Spleen (tissue), 11 donors: ENCODE measurements at regions not wholly inside any gene's neighbourhood (a gene's known extent, or its start where the extent isn't known, plus 50 kb on each side); places are given as distances from the start of the nearest gene placed in this dataset.

Source experiments
- DNase-seq: peaks from one replicate; pipeline ENCODE4 v3.0.0-alpha.2; 2020
- H3K27ac ChIP-seq, 8 donors: fragments of 200-600 bp; sonication (generic) in 7 of 8; 1 replicate in 4 of 8; 2 replicates in 4 of 8; pipeline versions ENCODE4 v1.5.0 to v1.8.0; 2016 to 2021; ENCODE audit warnings: inconsistent platforms in 4 of 8, mild to moderate bottlenecking in 4 of 8, moderate library complexity in 1 of 8
- H3K27me3 ChIP-seq, 7 donors: fragments of 200-600 bp; sonication (generic) in 6 of 7; replicated peaks in 1 of 7; 1 replicate in 4 of 7; 2 replicates in 3 of 7; pipeline versions ENCODE4 v1.5.0 to v1.8.0; 2016 to 2021; ENCODE audit warnings: inconsistent platforms in 3 of 7, mild to moderate bottlenecking in 1 of 7
- H3K36me3 ChIP-seq, 6 donors: fragments of 200-600 bp; sonication (generic) in 5 of 6; 1 replicate in 4 of 6; 2 replicates in 2 of 6; pipeline versions ENCODE4 v1.5.0 to v1.8.0; 2016 to 2021; ENCODE audit warnings: inconsistent platforms in 2 of 6
- H3K4me1 ChIP-seq, 6 donors: fragments of 200-600 bp; sonication (generic) in 5 of 6; 1 replicate in 3 of 6; 2 replicates in 3 of 6; pipeline versions ENCODE4 v1.5.0 to v1.8.0; 2016 to 2021; ENCODE audit warnings: inconsistent platforms in 3 of 6
- H3K4me3 ChIP-seq, 8 donors: fragments of 200-600 bp; sonication (generic) in 7 of 8; 1 replicate in 4 of 8; 2 replicates in 4 of 8; pipeline versions ENCODE4 v1.5.0 to v1.8.0; 2016 to 2021; ENCODE audit warnings: inconsistent platforms in 4 of 8, mild to moderate bottlenecking in 4 of 8, moderate library complexity in 2 of 8
- H3K9me3 ChIP-seq, 8 donors: fragments of 200-600 bp; sonication (generic) in 7 of 8; 1 replicate in 4 of 8; 2 replicates in 4 of 8; pipeline versions ENCODE4 v1.5.0 to v1.8.0; 2016 to 2021; ENCODE audit warnings: inconsistent platforms in 4 of 8
- POLR2A ChIP-seq, 3 donors: fragments of 450-650 bp; IDR thresholded peaks; one replicate each; pipeline ENCODE4 v1.5.1; 2017; ENCODE audit warnings: antibody characterized with exemption in 3 of 3, mild to moderate bottlenecking in 1 of 3
- POLR2AphosphoS5 ChIP-seq, 3 donors: sonication (generic); formaldehyde crosslinking; IDR thresholded peaks; one replicate each; pipeline ENCODE4 v1.5.1; 2017; ENCODE audit warnings: antibody characterized with exemption in 3 of 3
- WGBS, 5 donors: extraction: QIAGEN DNeasy Blood & Tissue Kit in 3 of 5; methylation state at CpG; one replicate each; pipeline versions ENCODE4 v1.1.5 to v1.1.7; 2013 to 2018; 5-methylcytosine and 5-hydroxymethylcytosine counted together
- intact Hi-C: fragments of 100-400 bp; cut with DNase I; formaldehyde crosslinking; loops from one replicate; pipeline ENCODE4 v1.15.0; 2023; ENCODE audit warnings: low total_unique reads
- TF ChIP-seq, protein P1 (sequence below), 11 experiments: fragments of 200-600 bp in 7 of 11; fragments of 450-650 bp in 4 of 11; sonication (generic) in 4 of 11; IDR thresholded peaks in 8 of 11; conservative IDR thresholded peaks in 3 of 11; 1 replicate in 7 of 11; 2 replicates in 4 of 11; pipeline versions ENCODE4 v1.4.0 to v1.8.0; 2016 to 2021; ENCODE audit warnings: antibody characterized with exemption in 11 of 11, inconsistent platforms in 4 of 11, mild to moderate bottlenecking in 1 of 11
- donor health status: healthy with polysubstance abuse.
- donor health status: DM: no; HTN: no; CAD: no; lungs with moderate emphysema.
- donor health status: DM: no; HTN: no; CAD: no.
- donor health status: Bipolar disorder and iron deficiency.
- donor health status: healthy.
- donor health status: DM: no; HTN: no; CAD: no.
- donor health status: DM: yes; HTN: yes; CAD: no.

DNA sequence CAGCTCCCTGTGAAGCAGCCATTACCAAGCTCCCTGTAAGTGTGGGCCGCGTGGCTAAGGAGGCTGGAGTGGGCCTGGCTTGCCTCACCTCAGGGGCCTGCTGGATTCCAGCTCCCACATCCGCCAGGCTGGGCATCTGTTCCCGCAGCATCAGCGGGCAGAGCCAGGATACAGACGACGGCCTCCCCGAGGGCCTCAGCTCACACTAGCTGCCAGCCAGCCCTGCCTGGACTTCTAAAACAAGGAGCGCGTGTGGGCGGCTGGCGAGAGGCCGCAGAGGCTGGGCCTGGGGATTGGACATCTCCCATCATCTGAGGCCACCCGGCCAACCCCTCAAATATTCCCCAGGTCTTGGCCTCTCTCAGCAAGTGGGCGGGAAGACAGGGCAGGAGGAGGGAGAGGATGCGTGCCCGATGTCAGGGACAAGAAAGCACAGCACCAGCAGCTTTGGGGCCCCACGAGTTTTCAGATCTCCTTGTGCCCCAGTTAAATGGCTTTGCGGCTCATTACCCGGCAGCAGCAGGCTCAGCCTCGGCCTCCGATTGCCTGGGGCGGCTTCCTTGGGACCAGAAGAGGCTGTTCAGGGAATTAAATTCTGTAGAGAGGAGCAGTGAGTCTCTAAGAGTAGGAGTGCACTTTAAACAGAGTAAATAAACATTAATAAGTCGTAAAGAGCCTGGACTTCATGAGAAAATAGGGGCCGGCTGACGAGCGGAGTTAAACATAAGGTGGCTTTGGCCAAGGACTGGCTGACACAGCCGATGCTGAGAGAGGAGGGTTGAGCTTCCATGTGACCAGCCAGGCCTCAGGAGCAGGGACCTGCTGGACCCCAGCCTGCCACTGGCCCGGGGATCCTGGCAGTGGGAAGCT lies 208.9 kb upstream of the C1orf174 start:
- Histone ChIP-seq H3K4me1 (no peaks in the 10 kb centered on the region), H3K27ac (no peak overlapping the region), H3K4me3 (no peak overlapping the region), H3K36me3 (no peaks in the 10 kb centered on the region), H3K9me3 (peaks cover 0 to 22% (median 10%) of the 10 kb centered on the region in 8 donors), H3K27me3 (peaks cover 0 to 10% (median 0%) of the 10 kb centered on the region in 7 donors)
- TF ChIP-seq POLR2AphosphoS5 (IDR thresholded peaks at IDR 0.05) (no peak), POLR2A (IDR thresholded peaks at IDR 0.05) (no peak)
- TF ChIP-seq, protein P1, sequence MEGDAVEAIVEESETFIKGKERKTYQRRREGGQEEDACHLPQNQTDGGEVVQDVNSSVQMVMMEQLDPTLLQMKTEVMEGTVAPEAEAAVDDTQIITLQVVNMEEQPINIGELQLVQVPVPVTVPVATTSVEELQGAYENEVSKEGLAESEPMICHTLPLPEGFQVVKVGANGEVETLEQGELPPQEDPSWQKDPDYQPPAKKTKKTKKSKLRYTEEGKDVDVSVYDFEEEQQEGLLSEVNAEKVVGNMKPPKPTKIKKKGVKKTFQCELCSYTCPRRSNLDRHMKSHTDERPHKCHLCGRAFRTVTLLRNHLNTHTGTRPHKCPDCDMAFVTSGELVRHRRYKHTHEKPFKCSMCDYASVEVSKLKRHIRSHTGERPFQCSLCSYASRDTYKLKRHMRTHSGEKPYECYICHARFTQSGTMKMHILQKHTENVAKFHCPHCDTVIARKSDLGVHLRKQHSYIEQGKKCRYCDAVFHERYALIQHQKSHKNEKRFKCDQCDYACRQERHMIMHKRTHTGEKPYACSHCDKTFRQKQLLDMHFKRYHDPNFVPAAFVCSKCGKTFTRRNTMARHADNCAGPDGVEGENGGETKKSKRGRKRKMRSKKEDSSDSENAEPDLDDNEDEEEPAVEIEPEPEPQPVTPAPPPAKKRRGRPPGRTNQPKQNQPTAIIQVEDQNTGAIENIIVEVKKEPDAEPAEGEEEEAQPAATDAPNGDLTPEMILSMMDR (IDR thresholded peaks at IDR 0.05 in 8 of 11, conservative IDR thresholded peaks at IDR 0.05 in 3 of 11) = no peak
- intact Hi-C loops = no loop called here
- 71 to 86% (median 83%) methylated on average over 23 to 29 of the region's 29 CpGs for WGBS, 5 donors
- peak; percentile 47 for DNase-seq

- Histone ChIP-seq H3K4me3 (no peak overlapping the region), H3K27me3 (peaks cover 0 to 10% (median 0%) of the 10 kb centered on the region in 7 donors), H3K4me1 (no peaks in the 10 kb centered on the region), H3K36me3 (no peaks in the 10 kb centered on the region), H3K9me3 (peaks cover 0 to 26% (median 16%) of the 10 kb centered on the region in 8 donors), H3K27ac (no peak overlapping the region)
- intact Hi-C loops = no loop called here
- 88 to 93% (median 91%) methylated on average over 6 to 10 of the region's 10 CpGs for WGBS, 5 donors
- TF ChIP-seq POLR2AphosphoS5 (IDR thresholded peaks at IDR 0.05) = no peak
- TF ChIP-seq POLR2A (IDR thresholded peaks at IDR 0.05) = no peak
- TF ChIP-seq, protein P1 (IDR thresholded peaks at IDR 0.05 in 8 of 11, conservative IDR thresholded peaks at IDR 0.05 in 3 of 11) = no peak
- peak; percentile 33 for DNase-seq
These were observed 209.5 kb upstream of the C1orf174 start for GRCh38 chr1:4109628-4109940.

GRCh38 chr1:4110888-4111287 lies 210.8 kb upstream of the C1orf174 start:
- Histone ChIP-seq H3K36me3 (no peaks in the 10 kb centered on the region), H3K4me1 (no peaks in the 10 kb centered on the region), H3K27ac (no peak overlapping the region), H3K9me3 (peaks cover 0 to 34% (median 18%) of the 10 kb centered on the region in 8 donors), H3K27me3 (peaks cover 0 to 9% (median 0%) of the 10 kb centered on the region in 7 donors), H3K4me3 (no peak overlapping the region)
- intact Hi-C loops = no loop called here
- TF ChIP-seq, protein P1 (IDR thresholded peaks at IDR 0.05 in 8 of 11, conservative IDR thresholded peaks at IDR 0.05 in 3 of 11) = no peak
- no peak for TF ChIP-seq POLR2AphosphoS5 (IDR thresholded peaks at IDR 0.05)
- no peak for TF ChIP-seq POLR2A (IDR thresholded peaks at IDR 0.05)
- WGBS, 5 donors = 66 to 86% (median 81%) methylated on average over 6 to 8 of the region's 8 CpGs
- DNase-seq = peak; percentile 35

- Histone ChIP-seq H3K4me3 (no peak overlapping the region), H3K27me3 (peaks cover 0 to 5% (median 0%) of the 10 kb centered on the region in 7 donors), H3K4me1 (no peaks in the 10 kb centered on the region), H3K36me3 (no peaks in the 10 kb centered on the region), H3K27ac (no peak overlapping the region), H3K9me3 (peaks cover 0 to 34% (median 18%) of the 10 kb centered on the region in 8 donors)
- TF ChIP-seq POLR2A (IDR thresholded peaks at IDR 0.05) = no peak
- TF ChIP-seq POLR2AphosphoS5 (IDR thresholded peaks at IDR 0.05) = no peak
- TF ChIP-seq, protein P1 (IDR thresholded peaks at IDR 0.05 in 8 of 11, conservative IDR thresholded peaks at IDR 0.05 in 3 of 11) = no peak
- WGBS, 5 donors = 85 to 93% (median 90%) methylated on average over 2 of the region's 2 CpGs
- intact Hi-C loops = no loop called here
- no peak for DNase-seq
These were observed 213.8 kb upstream of the C1orf174 start for GRCh38 chr1:4113897-4114296.
